ENCODE measurements at regions not wholly inside any gene's neighbourhood (a gene's known extent, or its start where the extent isn't known, plus 50 kb on each side); places are given as distances from the start of the nearest gene placed in this dataset.

- Histone ChIP-seq H3K4me3 (no peak overlapping the region), H3K9ac (ENCODE audit: low read depth in 2 of 2, low read length in 2 of 2) (no peak overlapping the region), H3K27me3 (no peaks in the 10 kb centered on the region), H3K9me3 (no peaks in the 10 kb centered on the region), H3K36me3 (no peaks in the 10 kb centered on the region), H3K4me1 (no peaks in the 10 kb centered on the region), H3K27ac (no peak overlapping the region)
- DNase-seq, result no peak
- no peak for TF ChIP-seq CTCF (IDR thresholded peaks at IDR 0.05)
- intact Hi-C loops (cut with DNase I), result no loop called here
Observed at GRCh38 chr4:12723849-12724447, 760.2 kb downstream of the RAB28 start.

- Histone ChIP-seq H3K9ac (ENCODE audit: low read depth in 2 of 2, low read length in 2 of 2) (no peak overlapping the region), H3K36me3 (no peaks in the 10 kb centered on the region), H3K4me1 (no peaks in the 10 kb centered on the region), H3K9me3 (no peaks in the 10 kb centered on the region), H3K4me3 (no peak overlapping the region), H3K27ac (no peak overlapping the region), H3K27me3 (no peaks in the 10 kb centered on the region)
- TF ChIP-seq CTCF (IDR thresholded peaks at IDR 0.05), result no peak
- no peak for DNase-seq
- intact Hi-C loops (cut with DNase I), result no loop called here
Observed at GRCh38 chr4:12716896-12717295, 767.2 kb downstream of the RAB28 start.

- no peak overlapping the region for H3K27ac ChIP-seq
- DNase-seq, result no peak
- H3K9me3 ChIP-seq, result no peaks in the 10 kb centered on the region
- no peaks in the 10 kb centered on the region for H3K4me1 ChIP-seq
- no peak overlapping the region for H3K9ac ChIP-seq (ENCODE audit: low read depth in 2 of 2, low read length in 2 of 2)
- no peaks in the 10 kb centered on the region for H3K27me3 ChIP-seq
- TF ChIP-seq CTCF (IDR thresholded peaks at IDR 0.05), result no peak
- H3K4me3 ChIP-seq, result no peak overlapping the region
- intact Hi-C loops (cut with DNase I), result no loop called here
- no peaks in the 10 kb centered on the region for H3K36me3 ChIP-seq
Observed at GRCh38 chr4:12712648-12713339, 771.3 kb downstream of the RAB28 start.

GRCh38 chr4:12707381-12708175, 776.6 kb downstream of the RAB28 start:
- no peaks in the 10 kb centered on the region for H3K9me3 ChIP-seq
- DNase-seq, result no peak
- no peak overlapping the region for H3K9ac ChIP-seq (ENCODE audit: low read depth in 2 of 2, low read length in 2 of 2)
- intact Hi-C loops (cut with DNase I), result no loop called here
- H3K27me3 ChIP-seq, result no peaks in the 10 kb centered on the region
- no peak overlapping the region for H3K27ac ChIP-seq
- H3K4me3 ChIP-seq, result no peak overlapping the region
- H3K4me1 ChIP-seq, result no peaks in the 10 kb centered on the region
- TF ChIP-seq CTCF (IDR thresholded peaks at IDR 0.05), result no peak
- no peaks in the 10 kb centered on the region for H3K36me3 ChIP-seq

- Histone ChIP-seq H3K4me3 (no peak overlapping the region), H3K9ac (ENCODE audit: low read depth in 2 of 2, low read length in 2 of 2) (no peak overlapping the region), H3K9me3 (no peaks in the 10 kb centered on the region), H3K4me1 (no peaks in the 10 kb centered on the region), H3K36me3 (no peaks in the 10 kb centered on the region), H3K27me3 (no peaks in the 10 kb centered on the region), H3K27ac (no peak overlapping the region)
- intact Hi-C loops (cut with DNase I), result no loop called here
- TF ChIP-seq CTCF (IDR thresholded peaks at IDR 0.05), result no peak
- no peak for DNase-seq
Observed at GRCh38 chr4:12703036-12703435, 781.1 kb downstream of the RAB28 start.

Measured in colonic mucosa (tissue), 4 donors.